BJ (cell line): ENCODE measurements at regions not wholly inside any gene's neighbourhood (a gene's known extent, or its start where the extent isn't known, plus 50 kb on each side); places are given as distances from the start of the nearest gene placed in this dataset.

Experiments used
- CTCF ChIA-PET: fragments of 350-600 bp; formaldehyde crosslinking; extraction: SDS; loops from one replicate; lab custom pipeline; 2021; ENCODE audit warnings: antibody characterized with exemption, inconsistent platforms; lab: Yijun Ruan, JAX
- POLR2A ChIA-PET: fragments of 300-600 bp; sonication (Branson Sonifier 250); formaldehyde crosslinking; extraction: SDS; loops from one replicate; lab custom pipeline; 2021; ENCODE audit warnings: antibody characterized with exemption; lab: Charles Lee
- DNase-seq: peaks from one replicate; pipeline ENCODE4 v3.0.0-alpha.2; 2011; ENCODE audit warnings: low read depth
- H3K27me3 ChIP-seq: 2 replicates; pipeline ENCODE4 v1.6.0; 2011; ENCODE audit warnings: low read length; ENCODE audit not compliant: control insufficient read depth, insufficient read depth
- H3K36me3 ChIP-seq: 2 replicates; pipeline ENCODE4 v1.5.1; 2011; ENCODE audit warnings: low read length; ENCODE audit not compliant: control insufficient read depth, insufficient read depth
- H3K4me3 ChIP-seq: 2 replicates; pipeline ENCODE4 v1.5.1; 2011; ENCODE audit warnings: low read depth, mild to moderate bottlenecking, control low read depth, low read length
- TF ChIP-seq, protein P1 (sequence below): IDR thresholded peaks from 2 replicates; pipeline ENCODE4 v1.5.1; 2011; ENCODE audit warnings: low read depth, mild to moderate bottlenecking, control low read depth, inconsistent platforms, low read length, moderate library complexity; ENCODE audit not compliant: insufficient read depth

DNA sequence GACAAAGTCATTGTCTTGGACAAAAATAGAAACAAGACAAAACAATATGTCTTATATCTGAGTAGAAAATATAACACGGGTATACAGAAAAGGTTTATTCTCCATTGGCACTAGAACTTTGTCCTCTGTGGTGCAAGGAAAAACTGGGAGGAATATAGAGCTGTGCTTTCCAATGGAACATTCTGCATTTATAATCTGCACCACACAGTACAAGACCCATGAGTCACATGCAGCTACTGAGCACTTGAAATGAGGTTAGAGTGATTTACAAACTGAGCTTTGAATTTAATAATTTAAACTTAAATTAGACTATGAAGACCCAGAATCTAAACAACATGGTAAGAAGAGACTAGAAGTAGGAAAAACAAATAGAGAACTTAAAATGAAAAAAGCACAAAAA is 86.1 kb downstream of the RAP2A start:
- H3K27me3 ChIP-seq, result no peaks in the 10 kb centered on the region
- no peak for DNase-seq
- TF ChIP-seq, protein P1, sequence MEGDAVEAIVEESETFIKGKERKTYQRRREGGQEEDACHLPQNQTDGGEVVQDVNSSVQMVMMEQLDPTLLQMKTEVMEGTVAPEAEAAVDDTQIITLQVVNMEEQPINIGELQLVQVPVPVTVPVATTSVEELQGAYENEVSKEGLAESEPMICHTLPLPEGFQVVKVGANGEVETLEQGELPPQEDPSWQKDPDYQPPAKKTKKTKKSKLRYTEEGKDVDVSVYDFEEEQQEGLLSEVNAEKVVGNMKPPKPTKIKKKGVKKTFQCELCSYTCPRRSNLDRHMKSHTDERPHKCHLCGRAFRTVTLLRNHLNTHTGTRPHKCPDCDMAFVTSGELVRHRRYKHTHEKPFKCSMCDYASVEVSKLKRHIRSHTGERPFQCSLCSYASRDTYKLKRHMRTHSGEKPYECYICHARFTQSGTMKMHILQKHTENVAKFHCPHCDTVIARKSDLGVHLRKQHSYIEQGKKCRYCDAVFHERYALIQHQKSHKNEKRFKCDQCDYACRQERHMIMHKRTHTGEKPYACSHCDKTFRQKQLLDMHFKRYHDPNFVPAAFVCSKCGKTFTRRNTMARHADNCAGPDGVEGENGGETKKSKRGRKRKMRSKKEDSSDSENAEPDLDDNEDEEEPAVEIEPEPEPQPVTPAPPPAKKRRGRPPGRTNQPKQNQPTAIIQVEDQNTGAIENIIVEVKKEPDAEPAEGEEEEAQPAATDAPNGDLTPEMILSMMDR, result no peak
- no peaks in the 10 kb centered on the region for H3K36me3 ChIP-seq
- H3K4me3 ChIP-seq, result no peak overlapping the region
- CTCF ChIA-PET, result interaction anchor here (1.2 kb wide), 1 partner anchor 12 kb away, joined by 3 read pairs; no protein-coding TSS in a partner anchor
- POLR2A ChIA-PET, result no interaction called here

DNA sequence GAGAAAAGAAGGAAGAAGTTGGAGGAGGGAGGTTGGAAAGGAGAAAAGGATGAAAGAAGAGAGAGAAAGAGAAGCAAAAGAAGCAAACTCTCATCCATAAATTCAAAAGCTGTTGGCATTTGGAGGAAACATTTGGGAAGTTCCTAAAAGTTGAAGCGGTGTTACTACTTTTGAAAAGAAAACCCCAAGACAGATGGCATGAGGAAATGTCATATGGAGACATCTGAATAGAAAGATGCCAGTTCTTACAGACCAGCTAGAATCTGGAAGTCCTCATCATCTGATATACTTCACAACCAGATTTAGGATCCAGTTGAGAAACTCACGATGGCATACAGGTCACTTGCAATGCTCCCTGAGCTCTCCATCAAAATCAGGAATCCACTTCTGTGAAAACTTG is 86.9 kb downstream of the RAP2A start:
- Histone ChIP-seq H3K36me3 (no peaks in the 10 kb centered on the region), H3K4me3 (no peak overlapping the region), H3K27me3 (no peaks in the 10 kb centered on the region)
- POLR2A ChIA-PET, result no interaction called here
- TF ChIP-seq, protein P1, result no peak
- CTCF ChIA-PET, result no interaction called here
- no peak for DNase-seq

DNA sequence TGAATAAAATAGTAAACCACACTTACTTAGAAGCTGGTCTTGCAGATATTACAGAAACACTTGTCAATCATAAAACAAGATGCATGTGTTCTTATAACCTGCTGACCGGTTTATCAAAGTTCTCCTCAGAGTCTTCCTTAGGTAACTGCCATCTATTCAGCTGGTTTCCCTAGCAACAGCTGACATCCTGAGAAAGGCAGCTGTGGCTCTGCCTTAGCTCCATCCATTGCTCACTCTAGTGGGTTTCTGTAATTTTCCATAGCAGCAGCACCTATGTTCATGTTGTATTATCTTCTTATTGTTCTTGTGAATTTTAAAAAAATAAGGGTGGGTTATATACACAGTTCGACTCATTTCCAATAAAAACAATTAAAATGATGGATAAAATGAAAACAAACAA is 87.8 kb downstream of the RAP2A start:
- CTCF ChIA-PET, result no interaction called here
- no peaks in the 10 kb centered on the region for H3K27me3 ChIP-seq
- TF ChIP-seq, protein P1, result no peak
- no peak overlapping the region for H3K4me3 ChIP-seq
- POLR2A ChIA-PET, result no interaction called here
- no peak for DNase-seq
- no peaks in the 10 kb centered on the region for H3K36me3 ChIP-seq

DNA sequence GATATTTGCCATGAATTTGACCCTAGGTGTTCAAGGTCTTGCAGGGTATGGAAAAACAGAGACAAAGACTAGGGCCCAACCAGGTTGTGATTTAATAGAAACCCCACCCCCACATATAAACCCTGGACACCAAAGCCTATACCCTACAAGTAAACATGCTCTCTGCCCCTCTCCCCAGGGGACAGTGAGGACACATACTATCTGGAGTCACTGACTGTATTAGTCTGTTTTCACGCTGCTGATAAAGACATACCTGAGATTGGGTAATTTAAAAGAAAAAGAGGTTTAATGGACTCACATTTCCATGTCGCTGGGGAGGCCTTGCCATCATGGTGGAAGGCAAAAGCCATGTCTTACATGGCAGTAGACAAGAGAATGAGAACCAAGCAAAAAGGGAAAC is 88.3 kb downstream of the RAP2A start:
- POLR2A ChIA-PET, result no interaction called here
- H3K4me3 ChIP-seq, result no peak overlapping the region
- TF ChIP-seq, protein P1, result no peak

DNA sequence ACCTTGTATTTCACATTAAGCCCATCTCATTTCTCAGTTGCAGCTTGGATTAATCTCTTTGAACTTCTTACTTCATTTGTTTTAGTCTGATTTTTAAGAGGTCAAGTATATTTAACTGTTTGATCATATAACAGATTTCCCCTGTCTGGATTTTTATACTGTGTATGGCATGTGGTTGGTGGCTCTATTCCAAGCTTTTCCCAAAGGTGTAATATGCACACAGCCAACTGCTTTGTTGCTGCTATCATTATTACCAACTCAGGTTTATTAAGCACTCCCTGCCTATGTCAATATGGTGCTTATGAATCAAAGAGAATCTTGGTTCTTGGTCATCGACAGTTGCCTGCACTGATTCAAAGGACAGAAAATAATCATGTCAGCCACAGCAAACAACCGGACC is 92.6 kb downstream of the RAP2A start:
- TF ChIP-seq, protein P1, result no peak
- Histone ChIP-seq H3K4me3 (no peak overlapping the region), H3K27me3 (no peaks in the 10 kb centered on the region), H3K36me3 (no peaks in the 10 kb centered on the region)
- ChIA-PET CTCF (interaction anchor here (0.9 to 2.1 kb wide), 3 partner anchors 9 to 34 kb away, joined by 3 to 6 read pairs (median 3); no protein-coding TSS in a partner anchor), POLR2A (no interaction called here)
- DNase-seq, result no peak

More for the DNA sequence above, 88.3 kb downstream of the RAP2A start:
- DNase-seq, result no peak
- Histone ChIP-seq H3K36me3 (no peaks in the 10 kb centered on the region), H3K27me3 (no peaks in the 10 kb centered on the region)
- CTCF ChIA-PET, result interaction anchor here (0.8 kb wide), 1 partner anchor 14 kb away, joined by 3 read pairs; no protein-coding TSS in a partner anchor
